Smooth muscle cell (in vitro differentiated cells): ENCODE measurements at regions not wholly inside any gene's neighbourhood (a gene's known extent, or its start where the extent isn't known, plus 50 kb on each side); places are given as distances from the start of the nearest gene placed in this dataset.

Experiments
- DNase-seq: peaks from one replicate; lab custom pipeline; 2025; ENCODE audit not compliant: unreplicated experiment; lab: John Stamatoyannopoulos, UW
- H2AFZ ChIP-seq: fragments of 200-600 bp; sonication (generic); 2 replicates; pipeline ENCODE4 v1.6.0; 2016; ENCODE audit warnings: antibody characterized with exemption, low read depth, mild to moderate bottlenecking
- H3F3A ChIP-seq: fragments of 200-600 bp; sonication (generic); 2 replicates; pipeline ENCODE4 v1.6.0; 2017; ENCODE audit warnings: antibody characterized with exemption, low read depth
- H3K27ac ChIP-seq: fragments of 200-600 bp; sonication (generic); 2 replicates; pipeline ENCODE4 v1.5.1; 2016; ENCODE audit warnings: low read depth, mild to moderate bottlenecking
- H3K27me3 ChIP-seq: fragments of 200-600 bp; sonication (generic); 2 replicates; pipeline ENCODE4 v1.6.1; 2016; ENCODE audit warnings: low read depth, mild to moderate bottlenecking
- H3K36me3 ChIP-seq: fragments of 200-600 bp; sonication (generic); 2 replicates; pipeline ENCODE4 v1.5.1; 2016; ENCODE audit warnings: low read depth
- H3K4me1 ChIP-seq: fragments of 200-600 bp; sonication (generic); 2 replicates; pipeline ENCODE4 v1.5.1; 2016; ENCODE audit warnings: low read depth
- H3K4me2 ChIP-seq: fragments of 200-600 bp; sonication (generic); 2 replicates; pipeline ENCODE4 v1.6.0; 2016; ENCODE audit warnings: mild to moderate bottlenecking
- H3K4me3 ChIP-seq: fragments of 200-600 bp; sonication (generic); 2 replicates; pipeline ENCODE4 v1.5.1; 2016; ENCODE audit warnings: mild to moderate bottlenecking
- H3K79me2 ChIP-seq: fragments of 200-600 bp; sonication (generic); 2 replicates; pipeline ENCODE4 v1.6.0; 2016; ENCODE audit warnings: low read depth, mild to moderate bottlenecking
- H3K9ac ChIP-seq: fragments of 200-600 bp; sonication (generic); 2 replicates; pipeline ENCODE4 v1.6.0; 2016; ENCODE audit warnings: low read depth
- H3K9me3 ChIP-seq: fragments of 200-600 bp; sonication (generic); replicated peaks from 2 replicates; pipeline ENCODE4 v1.5.1; 2016; ENCODE audit warnings: low read depth
- H4K20me1 ChIP-seq: fragments of 200-600 bp; sonication (generic); 2 replicates; pipeline ENCODE4 v1.6.0; 2016; ENCODE audit warnings: low read depth
- WGBS: methylation state at CpG from one replicate; pipeline ENCODE4 v1.1.7; 2016; ENCODE audit warnings: low lambda C conversion rate; 5-methylcytosine and 5-hydroxymethylcytosine counted together
- TF ChIP-seq, protein P1 (sequence below): fragments of 200-600 bp; sonication (generic); IDR thresholded peaks from 2 replicates; pipeline ENCODE4 v1.5.1; 2017; ENCODE audit warnings: borderline replicate concordance, mild to moderate bottlenecking, antibody characterized with exemption; ENCODE audit not compliant: insufficient read depth, poor library complexity, severe bottlenecking

DNA sequence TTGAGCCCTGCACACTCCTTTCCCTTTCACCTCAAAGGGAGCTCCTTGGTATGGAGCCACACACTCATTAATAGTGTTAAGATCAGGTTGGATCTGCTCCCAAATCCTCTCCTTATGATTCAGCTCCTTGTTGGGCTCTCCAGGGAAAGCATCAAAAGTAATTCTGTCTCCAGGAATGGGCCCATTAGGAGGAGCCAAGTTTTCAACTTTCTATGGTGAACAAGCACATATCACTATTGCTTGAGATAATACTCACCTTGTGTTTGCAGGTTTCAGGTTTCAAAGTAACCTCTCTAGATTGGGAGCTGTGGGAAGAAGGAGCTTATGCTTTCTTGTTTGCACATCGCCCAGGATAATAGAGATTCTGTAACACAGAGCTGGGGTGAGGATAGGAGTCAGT lies 164.8 kb downstream of the TNFSF18 start:
- Histone ChIP-seq H4K20me1 (no peaks in the 10 kb centered on the region), H3K4me3 (no peak overlapping the region), H3K79me2 (no peaks in the 10 kb centered on the region), H3K4me2 (no peak overlapping the region), H3K27ac (no peak overlapping the region), H3F3A (no peaks in the 10 kb centered on the region), H2AFZ (no peak overlapping the region), H3K9me3 (no peaks in the 10 kb centered on the region), H3K36me3 (no peaks in the 10 kb centered on the region), H3K27me3 (no peaks in the 10 kb centered on the region), H3K9ac (no peak overlapping the region), H3K4me1 (no peaks in the 10 kb centered on the region)
- TF ChIP-seq, protein P1, sequence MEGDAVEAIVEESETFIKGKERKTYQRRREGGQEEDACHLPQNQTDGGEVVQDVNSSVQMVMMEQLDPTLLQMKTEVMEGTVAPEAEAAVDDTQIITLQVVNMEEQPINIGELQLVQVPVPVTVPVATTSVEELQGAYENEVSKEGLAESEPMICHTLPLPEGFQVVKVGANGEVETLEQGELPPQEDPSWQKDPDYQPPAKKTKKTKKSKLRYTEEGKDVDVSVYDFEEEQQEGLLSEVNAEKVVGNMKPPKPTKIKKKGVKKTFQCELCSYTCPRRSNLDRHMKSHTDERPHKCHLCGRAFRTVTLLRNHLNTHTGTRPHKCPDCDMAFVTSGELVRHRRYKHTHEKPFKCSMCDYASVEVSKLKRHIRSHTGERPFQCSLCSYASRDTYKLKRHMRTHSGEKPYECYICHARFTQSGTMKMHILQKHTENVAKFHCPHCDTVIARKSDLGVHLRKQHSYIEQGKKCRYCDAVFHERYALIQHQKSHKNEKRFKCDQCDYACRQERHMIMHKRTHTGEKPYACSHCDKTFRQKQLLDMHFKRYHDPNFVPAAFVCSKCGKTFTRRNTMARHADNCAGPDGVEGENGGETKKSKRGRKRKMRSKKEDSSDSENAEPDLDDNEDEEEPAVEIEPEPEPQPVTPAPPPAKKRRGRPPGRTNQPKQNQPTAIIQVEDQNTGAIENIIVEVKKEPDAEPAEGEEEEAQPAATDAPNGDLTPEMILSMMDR: no peak
- 84% methylated on average over 1 of the region's 1 CpG for WGBS
- no peak for DNase-seq

DNA sequence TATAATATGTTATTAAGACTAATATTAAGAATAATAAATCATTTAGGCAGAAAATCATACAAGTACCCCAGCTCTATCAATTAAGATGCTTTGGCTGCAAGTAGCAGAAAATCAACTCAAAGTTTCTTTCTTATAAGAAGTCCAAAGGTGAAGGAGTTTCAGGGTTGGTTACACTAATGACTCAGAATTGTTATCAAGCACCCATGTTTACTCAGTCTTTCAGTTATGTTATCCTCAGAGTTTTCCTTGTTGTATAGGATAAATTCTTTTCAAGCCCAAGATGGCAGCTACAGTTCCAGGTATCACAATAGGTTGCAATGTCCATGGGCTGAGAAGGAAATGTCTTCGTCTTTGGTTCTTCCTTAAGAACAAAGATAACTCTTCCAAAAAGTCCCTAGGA lies 163.6 kb downstream of the TNFSF18 start:
- H3K27me3 ChIP-seq: no peaks in the 10 kb centered on the region
- DNase-seq: no peak
- H3F3A ChIP-seq: no peaks in the 10 kb centered on the region
- whole genome bisulfite sequencing: 100% methylated on average over 1 of the region's 1 CpG
- H3K79me2 ChIP-seq: no peaks in the 10 kb centered on the region
- TF ChIP-seq, protein P1: no peak
- no peaks in the 10 kb centered on the region for H4K20me1 ChIP-seq
- no peak overlapping the region for H3K4me2 ChIP-seq
- no peaks in the 10 kb centered on the region for H3K9me3 ChIP-seq
- H3K36me3 ChIP-seq: no peaks in the 10 kb centered on the region
- H3K9ac ChIP-seq: no peak overlapping the region
- no peak overlapping the region for H3K4me3 ChIP-seq
- H3K4me1 ChIP-seq: no peaks in the 10 kb centered on the region
- H2AFZ ChIP-seq: no peak overlapping the region
- no peak overlapping the region for H3K27ac ChIP-seq

DNA sequence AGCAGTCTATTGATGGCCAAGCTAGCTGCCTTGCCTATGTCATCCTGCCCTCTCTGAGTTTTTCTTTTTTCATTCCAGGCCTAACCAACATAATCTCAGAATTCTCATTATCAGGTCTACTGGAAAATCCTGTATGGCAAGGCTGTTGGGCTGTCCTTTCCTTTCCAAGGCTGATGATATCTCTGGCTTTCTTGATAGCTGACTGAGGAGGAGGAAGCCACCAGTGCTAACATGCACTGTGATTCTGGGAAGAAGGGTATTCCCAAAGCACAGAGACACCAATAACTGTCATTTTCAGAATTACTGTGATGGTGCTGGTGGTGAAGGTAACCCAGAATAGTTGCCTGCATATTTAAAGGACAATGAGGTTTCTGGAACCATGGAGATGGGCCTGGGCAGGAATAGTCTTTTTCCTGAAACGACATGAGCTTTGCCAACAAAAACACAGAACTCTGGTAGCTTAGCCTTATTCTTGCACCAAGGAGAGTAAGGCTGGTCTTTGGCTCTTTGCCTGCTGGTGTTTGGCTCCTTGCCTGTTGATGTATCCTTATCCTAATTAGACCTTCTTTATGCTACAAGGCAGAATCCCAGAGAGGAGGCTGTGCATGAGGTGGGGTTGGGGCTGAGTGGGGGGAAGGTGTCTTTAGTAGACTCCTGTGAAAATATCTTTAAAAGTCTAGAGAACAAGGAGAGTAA lies 157.4 kb downstream of the TNFSF18 start:
- Histone ChIP-seq H3K27ac (no peak overlapping the region), H3K4me2 (no peak overlapping the region), H3K4me1 (no peaks in the 10 kb centered on the region), H3K9ac (no peak overlapping the region), H3K36me3 (no peaks in the 10 kb centered on the region), H3K4me3 (no peak overlapping the region), H3K9me3 (no peaks in the 10 kb centered on the region), H2AFZ (no peak overlapping the region), H3K27me3 (no peaks in the 10 kb centered on the region), H3F3A (no peaks in the 10 kb centered on the region), H3K79me2 (no peaks in the 10 kb centered on the region), H4K20me1 (no peaks in the 10 kb centered on the region)
- DNase-seq: no peak
- TF ChIP-seq, protein P1: no peak
- 94% methylated on average over 1 of the region's 1 CpG for WGBS

DNA sequence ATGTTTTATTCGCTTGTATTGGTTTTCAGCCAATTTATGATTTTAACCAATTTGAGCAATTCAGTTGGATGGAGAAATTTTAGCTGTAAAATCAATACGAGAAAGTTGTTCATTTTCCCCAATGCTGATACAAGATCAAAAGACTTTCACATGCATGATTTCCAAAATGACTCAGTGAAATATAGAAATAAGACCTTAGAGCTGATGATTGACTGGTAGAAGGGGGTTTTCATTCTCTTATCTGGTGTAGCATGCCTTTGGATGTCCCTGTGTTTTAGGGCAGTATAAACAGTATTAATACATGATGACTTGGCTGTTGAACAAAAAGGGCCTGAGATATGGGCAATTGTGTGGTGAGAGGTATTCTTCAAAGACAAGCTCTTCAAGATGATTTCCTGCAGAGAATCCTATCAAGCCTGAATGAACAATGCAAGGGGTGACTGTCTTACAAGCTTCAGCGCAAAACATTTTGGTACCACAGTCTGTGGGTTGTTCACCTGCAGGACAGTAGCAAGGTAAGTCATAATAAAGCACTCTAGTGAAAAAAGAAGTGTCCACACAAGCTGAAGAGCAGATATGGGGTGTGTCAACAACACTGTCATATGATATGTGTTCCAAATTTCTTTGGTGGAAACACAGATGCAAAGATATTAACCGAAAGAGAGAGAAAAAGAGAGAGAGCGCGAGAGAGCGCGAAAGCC lies 156.2 kb downstream of the TNFSF18 start:
- Histone ChIP-seq H3K9ac (no peak overlapping the region), H3K4me1 (no peaks in the 10 kb centered on the region), H4K20me1 (no peaks in the 10 kb centered on the region), H3K36me3 (no peaks in the 10 kb centered on the region), H3K4me2 (no peak overlapping the region), H3K4me3 (no peak overlapping the region), H2AFZ (no peak overlapping the region), H3K9me3 (no peaks in the 10 kb centered on the region), H3K27ac (no peak overlapping the region), H3K27me3 (no peaks in the 10 kb centered on the region), H3K79me2 (no peaks in the 10 kb centered on the region), H3F3A (no peaks in the 10 kb centered on the region)
- no peak for DNase-seq
- 96% methylated on average over 8 of the region's 8 CpGs for WGBS
- TF ChIP-seq, protein P1: no peak
